DMS153 treated with DMSO at 0.1 percent for 48 hours (cell line): ENCODE measurements at regions not wholly inside any gene's neighbourhood (a gene's known extent, or its start where the extent isn't known, plus 50 kb on each side); places are given as distances from the start of the nearest gene placed in this dataset.

ENCODE experiments used
- DNase-seq: peaks from one replicate; lab custom pipeline; 2025; ENCODE audit not compliant: unreplicated experiment; lab: John Stamatoyannopoulos, UW

DNA sequence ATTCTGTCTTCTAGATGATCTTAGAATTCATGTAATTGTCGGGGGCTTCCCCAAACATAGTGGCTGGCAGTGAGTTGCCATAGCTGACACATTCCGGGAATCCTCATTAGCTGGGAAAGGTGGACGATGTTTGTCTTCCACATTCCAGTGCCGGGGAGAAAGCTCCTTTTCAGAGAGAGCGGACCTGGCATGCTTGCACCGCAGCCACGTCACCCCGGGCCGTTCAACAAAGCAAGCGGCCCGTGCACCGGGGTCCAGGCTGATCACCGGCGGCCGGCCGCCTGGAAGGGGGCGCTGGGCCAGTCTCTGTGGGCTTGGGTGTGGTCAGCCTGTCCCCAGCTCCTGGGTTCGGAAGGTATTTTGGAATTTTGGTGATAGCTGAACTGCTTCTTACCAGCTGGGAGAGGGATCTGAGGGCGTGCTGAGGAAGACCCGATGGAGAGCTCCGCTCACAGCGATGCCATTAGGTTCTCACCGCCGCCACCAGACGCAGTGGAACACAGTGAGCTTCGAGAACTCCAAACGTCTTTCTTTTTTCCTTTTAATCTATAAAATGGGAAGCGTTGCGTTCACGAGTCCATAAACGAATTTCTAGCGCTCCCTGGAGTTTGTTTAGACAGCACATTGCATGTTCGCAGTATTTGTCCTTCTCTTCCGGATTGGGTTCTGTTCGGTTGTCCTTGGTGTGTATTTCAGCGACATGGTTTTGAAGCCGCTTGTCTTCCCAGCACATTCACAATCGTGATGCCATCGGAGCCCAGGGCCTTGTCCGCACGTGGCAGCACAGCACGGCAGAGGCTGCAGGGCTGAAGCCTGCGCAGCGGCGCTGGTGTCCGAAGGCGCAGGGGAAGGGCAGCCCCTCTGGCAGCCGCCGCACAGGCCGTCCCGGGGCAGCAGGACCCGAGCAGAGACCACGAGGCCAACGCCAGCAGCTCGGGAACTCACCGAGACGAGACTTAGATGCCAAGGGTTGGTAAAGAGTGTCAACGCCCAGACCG lies 557.6 kb downstream of the QKI start:
- no peak for DNase-seq

DNA sequence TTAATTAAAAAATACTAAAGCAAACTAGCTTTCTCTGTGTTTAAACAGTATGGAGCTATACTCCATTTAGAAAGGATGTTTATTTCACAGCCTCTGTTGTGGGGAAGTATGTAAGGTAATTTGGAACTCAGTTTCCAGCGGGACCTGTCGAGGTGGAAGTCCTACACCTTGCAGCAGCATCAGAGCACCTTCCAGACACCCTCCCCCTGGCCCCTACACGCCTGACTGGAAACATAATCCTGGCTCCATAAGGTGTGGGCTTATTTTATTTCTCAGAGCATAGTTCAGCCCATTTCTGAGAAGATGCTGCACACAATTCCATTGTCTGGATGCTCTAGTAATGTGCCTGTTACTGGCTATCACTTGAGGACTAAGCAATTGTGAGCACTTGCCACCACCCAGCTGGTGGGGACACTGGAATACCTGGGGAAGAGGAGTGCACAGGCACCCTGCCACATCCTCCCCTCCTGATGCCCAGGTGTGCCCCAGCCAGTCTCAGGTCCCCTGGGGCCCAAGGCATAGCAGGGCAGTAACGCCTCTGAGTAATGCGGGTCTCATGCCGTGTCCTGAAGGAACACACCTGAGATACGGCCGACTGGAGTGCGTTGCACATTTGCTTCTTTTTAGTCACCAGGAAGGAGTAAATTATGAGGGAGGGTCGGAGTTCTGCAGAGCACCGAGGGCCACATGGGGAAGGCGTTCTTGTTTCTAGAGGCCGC lies 556.5 kb downstream of the QKI start:
- no peak for DNase-seq

GRCh38 chr6:163965426-163966348 lies 551.2 kb downstream of the QKI start:
- DNase-seq, result no peak

GRCh38 chr6:163964789-163965188 lies 550.3 kb downstream of the QKI start:
- no peak for DNase-seq

DNA sequence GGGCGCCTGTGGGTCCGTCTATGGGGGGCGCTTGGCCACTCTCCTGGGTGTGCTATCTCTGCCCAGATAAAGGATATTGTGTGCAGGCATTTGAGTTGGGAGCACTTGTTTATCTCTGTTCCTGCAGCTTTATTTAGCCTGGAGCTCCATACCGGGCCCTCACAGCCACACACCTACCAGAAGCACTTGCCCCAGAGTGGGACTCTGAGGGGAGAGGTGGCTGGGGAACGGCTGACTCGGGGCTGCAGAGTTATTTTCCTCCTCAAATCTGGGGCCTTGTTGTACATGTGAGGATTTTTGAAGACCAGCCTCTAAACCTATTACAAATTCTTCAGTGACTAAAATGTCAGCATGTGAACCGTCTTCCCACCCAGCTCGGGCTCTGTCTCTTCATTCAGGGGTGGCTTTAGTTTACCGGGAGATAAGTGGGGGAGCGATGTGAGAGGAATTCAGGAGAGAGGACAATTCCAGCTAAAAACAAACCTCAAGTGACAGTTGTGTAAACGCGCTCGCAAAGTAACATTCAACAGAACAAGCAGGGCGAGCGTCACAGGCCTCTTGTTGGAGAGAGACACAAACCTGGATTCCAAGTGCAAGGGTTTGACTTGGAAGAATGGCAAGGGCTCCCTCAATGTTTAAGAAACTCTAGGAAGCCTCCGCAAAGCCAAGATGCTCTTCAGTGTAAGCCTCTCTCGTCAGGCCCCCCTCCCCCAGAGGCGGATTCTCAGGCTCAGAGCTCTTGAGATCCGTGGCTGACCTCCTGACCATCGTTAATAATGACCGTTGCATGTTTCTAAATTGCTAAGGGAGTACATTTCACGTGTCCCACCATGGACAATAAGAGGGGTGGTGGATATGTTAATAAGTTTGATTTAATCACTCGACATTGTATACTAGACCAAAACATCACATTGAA lies 548.9 kb downstream of the QKI start:
- DNase-seq, result peak; percentile 15

- DNase-seq, result peak; percentile 31
Measured at GRCh38 chr6:163962627-163963117, 548.2 kb downstream of the QKI start.

GRCh38 chr6:163960128-163960527 lies 545.6 kb downstream of the QKI start:
- no peak for DNase-seq

- no peak for DNase-seq
Measured at GRCh38 chr6:163958646-163959045, 544.1 kb downstream of the QKI start.

DNA sequence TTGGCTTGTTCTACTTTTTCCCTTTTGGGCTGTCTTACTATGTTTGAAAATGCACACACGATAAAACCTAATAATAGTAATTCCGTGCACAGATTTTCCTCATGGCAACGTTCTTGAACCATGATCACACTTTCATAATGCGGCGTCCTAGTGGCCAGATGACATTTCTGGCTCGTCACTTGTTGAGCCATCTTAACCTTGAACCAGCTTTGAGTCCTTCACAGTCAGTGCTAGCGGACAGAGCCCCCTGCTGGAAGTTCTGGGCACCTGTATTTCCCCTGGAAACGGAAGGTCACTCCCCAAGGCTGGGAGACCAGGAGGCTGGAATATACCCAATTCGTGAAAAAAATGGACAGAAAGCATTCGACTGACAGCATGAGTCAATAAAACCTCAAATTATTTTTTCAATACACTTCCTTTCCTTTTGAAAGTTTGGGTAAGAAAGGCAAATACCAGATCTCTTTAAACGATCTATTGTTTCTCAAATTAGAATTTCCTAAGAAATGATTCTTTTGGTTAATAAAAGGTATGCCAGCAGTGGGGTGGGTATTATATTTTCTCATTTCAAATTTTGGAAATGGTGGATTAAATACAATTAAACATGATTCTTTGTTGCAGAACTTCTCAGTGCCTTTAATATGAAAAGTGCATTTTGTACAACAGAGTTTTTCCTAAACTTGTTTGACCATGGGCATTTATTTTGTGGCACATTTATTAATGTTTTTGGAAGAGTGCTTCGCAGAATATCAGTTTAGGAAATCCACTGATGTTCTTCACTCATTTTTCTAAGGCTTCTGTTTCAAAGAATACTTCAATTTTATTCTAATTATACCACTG lies 542.3 kb downstream of the QKI start:
- no peak for DNase-seq

DNA sequence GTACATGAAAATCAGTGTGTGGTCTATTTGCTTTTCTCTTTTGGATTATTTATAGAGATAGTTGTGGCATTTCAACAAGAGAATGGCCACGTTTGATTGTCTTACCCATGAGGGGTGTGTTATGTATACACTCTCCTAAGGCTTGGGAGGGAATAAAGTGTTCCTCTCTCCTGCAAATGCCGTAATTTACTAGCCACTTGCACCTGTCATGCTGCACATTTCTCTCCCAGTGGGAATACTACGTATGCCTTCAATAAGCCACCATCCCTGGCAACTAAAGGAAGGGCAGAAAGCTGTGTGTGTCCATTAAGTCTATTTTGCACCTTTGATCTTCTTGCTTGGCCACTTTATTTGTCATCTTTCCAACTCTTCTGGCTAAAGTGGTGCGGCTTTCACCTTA lies 541.2 kb downstream of the QKI start:
- peak; percentile 50 for DNase-seq

DNA sequence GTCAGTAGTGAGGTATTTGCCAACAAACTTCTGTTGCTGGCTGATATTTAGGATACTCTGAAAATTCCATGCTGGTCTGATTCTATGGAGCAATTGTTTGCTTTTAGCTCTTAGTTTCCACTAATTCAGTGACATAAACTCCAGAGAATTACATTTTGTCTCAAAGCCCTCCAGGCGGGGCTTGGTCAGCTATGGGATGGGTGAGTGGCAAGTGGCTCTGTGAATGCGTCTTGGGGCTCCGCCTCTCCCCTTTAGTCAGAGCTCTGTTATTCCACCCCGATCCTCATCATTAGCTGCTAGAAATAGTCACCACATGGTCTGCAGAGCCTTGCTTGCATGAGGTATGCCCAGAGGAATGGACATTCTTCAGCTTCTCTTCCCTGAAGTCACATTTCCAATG lies 540.6 kb downstream of the QKI start:
- DNase-seq, result no peak

- DNase-seq, result no peak
Measured at GRCh38 chr6:163954088-163954775, 539.7 kb downstream of the QKI start.

- DNase-seq, result no peak
Measured at GRCh38 chr6:163952005-163952404, 537.5 kb downstream of the QKI start.

GRCh38 chr6:163951326-163951725 lies 536.8 kb downstream of the QKI start:
- no peak for DNase-seq

DNA sequence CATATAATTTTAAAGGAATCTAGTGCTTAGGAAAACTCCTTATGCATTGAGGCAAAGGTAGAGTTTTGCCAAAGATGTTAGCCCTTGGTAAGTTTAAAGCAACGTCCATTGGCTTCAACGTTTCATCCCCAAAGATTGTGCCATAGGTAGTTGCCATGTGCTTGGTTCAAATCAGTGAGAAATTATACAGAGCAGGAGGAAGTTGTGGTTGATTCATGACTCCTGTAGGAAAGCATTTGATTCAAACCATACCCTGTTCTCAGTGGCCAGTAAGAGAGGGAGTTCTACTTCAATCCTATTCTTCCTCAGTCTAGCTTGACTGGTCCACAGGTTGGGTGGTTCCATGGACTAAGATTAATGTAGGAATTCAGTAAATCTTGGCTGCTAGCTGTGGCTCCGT lies 535.6 kb downstream of the QKI start:
- no peak for DNase-seq

GRCh38 chr6:163949431-163949830 lies 534.9 kb downstream of the QKI start:
- no peak for DNase-seq

GRCh38 chr6:163948250-163948649 lies 533.7 kb downstream of the QKI start:
- DNase-seq, result no peak

- no peak for DNase-seq
Measured at GRCh38 chr6:163947276-163947675, 532.8 kb downstream of the QKI start.
